ENCODE measurements at regions not wholly inside any gene's neighbourhood (a gene's known extent, or its start where the extent isn't known, plus 50 kb on each side); places are given as distances from the start of the nearest gene placed in this dataset.

DNA sequence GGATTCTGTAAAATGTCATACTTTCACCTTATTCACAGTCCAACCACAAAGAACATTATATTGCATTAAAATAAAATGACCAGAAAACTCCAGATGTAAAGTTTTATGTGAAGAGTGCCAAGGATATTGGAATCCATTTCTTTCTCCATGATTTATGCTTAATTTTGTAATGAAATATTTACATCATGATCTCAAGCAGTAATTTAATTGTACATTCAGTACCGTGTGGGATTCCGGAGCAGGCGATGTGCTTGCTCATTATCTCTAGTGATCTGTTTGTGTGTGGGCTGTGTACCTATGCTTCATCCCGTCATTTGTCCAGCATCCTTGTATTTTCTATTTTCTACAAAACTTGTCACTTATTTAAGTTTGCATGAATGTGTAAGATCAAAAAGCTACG, 415.9 kb upstream of the SLC8A1 start:
- WGBS, 2 donors: 81 to 88% methylated on average over 5 of the region's 5 CpGs
- no peak overlapping the region for H3K4me3 ChIP-seq (ENCODE audit: low read depth, poor library complexity, severe bottlenecking)
- TF ChIP-seq, protein P1, sequence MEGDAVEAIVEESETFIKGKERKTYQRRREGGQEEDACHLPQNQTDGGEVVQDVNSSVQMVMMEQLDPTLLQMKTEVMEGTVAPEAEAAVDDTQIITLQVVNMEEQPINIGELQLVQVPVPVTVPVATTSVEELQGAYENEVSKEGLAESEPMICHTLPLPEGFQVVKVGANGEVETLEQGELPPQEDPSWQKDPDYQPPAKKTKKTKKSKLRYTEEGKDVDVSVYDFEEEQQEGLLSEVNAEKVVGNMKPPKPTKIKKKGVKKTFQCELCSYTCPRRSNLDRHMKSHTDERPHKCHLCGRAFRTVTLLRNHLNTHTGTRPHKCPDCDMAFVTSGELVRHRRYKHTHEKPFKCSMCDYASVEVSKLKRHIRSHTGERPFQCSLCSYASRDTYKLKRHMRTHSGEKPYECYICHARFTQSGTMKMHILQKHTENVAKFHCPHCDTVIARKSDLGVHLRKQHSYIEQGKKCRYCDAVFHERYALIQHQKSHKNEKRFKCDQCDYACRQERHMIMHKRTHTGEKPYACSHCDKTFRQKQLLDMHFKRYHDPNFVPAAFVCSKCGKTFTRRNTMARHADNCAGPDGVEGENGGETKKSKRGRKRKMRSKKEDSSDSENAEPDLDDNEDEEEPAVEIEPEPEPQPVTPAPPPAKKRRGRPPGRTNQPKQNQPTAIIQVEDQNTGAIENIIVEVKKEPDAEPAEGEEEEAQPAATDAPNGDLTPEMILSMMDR (IDR thresholded peaks at IDR 0.05): no peak
- no peak for TF ChIP-seq POLR2A (IDR thresholded peaks at IDR 0.05)
- intact Hi-C loops (cut with DNase I; ENCODE audit: low total_unique reads): no loop called here
- DNase-seq (ENCODE audit: low spot score in 2 of 2): no peak

DNA sequence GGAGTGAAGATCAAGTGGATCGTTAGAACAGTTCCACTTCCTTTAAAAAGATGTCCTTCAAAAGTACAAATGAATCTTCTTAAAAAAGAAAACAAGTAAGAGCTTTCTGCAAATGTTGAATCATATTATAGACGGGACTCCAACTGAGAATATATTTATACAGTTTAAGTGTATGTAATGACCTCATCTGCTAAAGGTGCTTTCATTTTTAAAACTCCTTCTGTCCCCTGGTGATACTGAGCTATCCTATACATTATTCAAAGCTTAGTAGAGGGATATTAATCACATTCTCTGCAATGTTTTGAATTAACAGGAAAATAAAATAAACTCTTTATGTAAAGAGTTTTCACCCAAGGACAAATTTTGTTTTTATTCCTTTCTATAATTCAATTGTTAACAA, 420.7 kb upstream of the SLC8A1 start:
- DNase-seq (ENCODE audit: low spot score in 2 of 2): no peak
- intact Hi-C loops (cut with DNase I; ENCODE audit: low total_unique reads): no loop called here
- TF ChIP-seq POLR2A (IDR thresholded peaks at IDR 0.05): no peak
- TF ChIP-seq, protein P1 (IDR thresholded peaks at IDR 0.05): no peak
- 60 to 62% methylated on average over 2 of the region's 2 CpGs for WGBS, 2 donors
- no peak overlapping the region for H3K4me3 ChIP-seq (ENCODE audit: low read depth, poor library complexity, severe bottlenecking)

DNA sequence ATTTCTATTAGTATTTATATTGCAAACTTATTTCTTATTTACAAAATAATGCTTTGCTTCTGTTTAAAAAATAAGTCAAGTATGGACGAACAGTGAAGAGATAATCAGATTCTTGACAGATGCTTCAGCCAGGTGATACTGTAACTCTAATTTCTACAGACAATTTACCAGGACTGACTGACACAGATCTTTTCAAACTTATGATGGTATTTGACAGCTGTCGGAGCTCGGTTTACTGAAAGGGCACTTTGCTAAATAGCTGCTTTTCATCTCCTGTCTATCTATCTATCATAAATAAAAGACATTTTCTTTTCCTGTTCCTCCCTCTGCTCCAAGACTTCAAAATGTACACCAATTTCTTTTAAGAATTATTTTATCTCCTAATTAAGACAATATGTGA, 422.5 kb upstream of the SLC8A1 start:
- intact Hi-C loops (cut with DNase I; ENCODE audit: low total_unique reads): no loop called here
- 76 to 81% methylated on average over 3 of the region's 3 CpGs for WGBS, 2 donors
- no peak for DNase-seq (ENCODE audit: low spot score in 2 of 2)
- H3K4me3 ChIP-seq (ENCODE audit: low read depth, poor library complexity, severe bottlenecking): no peak overlapping the region
- TF ChIP-seq, protein P1 (IDR thresholded peaks at IDR 0.05): no peak
- TF ChIP-seq POLR2A (IDR thresholded peaks at IDR 0.05): no peak

DNA sequence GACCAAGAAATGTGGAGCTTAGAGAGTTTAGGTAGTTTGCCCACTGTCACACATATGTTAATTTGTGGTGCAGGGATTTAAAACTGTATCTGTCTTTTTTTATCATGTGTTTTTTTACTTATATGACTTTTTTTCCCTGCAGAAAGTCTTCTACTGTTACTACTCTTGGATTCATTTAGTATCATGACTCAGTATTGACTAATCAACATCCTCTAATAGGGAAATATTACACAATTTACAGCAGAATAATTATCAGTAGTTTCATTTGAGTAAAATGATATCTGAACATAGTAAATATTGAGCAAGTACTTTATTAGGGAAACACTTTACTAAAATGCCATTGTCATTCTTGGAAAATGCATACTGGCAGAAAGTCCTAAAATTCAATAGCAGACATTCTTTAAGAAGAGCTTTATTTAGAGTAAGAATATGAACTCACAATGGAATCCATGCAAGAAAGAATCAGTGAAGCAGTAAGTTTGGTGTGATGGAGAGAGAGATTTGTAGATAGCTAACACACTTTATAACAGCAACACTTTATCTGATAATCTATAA, 425.9 kb upstream of the SLC8A1 start:
- DNase-seq (ENCODE audit: low spot score in 2 of 2): no peak
- no peak overlapping the region for H3K4me3 ChIP-seq (ENCODE audit: low read depth, poor library complexity, severe bottlenecking)
- intact Hi-C loops (cut with DNase I; ENCODE audit: low total_unique reads): no loop called here
- no peak for TF ChIP-seq POLR2A (IDR thresholded peaks at IDR 0.05)
- TF ChIP-seq, protein P1 (IDR thresholded peaks at IDR 0.05): no peak

DNA sequence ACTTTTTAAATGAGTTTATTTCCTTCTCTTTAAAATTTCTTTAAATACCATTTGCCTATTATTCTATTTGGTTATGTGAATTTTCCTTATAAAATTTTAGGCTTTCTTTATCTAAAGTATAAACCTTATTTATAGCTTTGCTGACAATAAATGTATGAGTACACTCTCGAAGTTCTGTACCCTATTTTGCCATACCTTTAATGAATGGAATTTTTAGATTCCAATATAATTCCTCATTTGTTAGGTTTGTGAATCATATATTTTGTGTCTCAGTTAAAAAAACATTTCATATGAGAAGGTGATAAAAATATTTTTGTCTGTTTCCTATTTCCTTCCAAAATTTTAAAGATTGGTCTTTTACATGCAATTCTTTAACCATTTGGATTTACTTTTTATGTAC, 427.4 kb upstream of the SLC8A1 start:
- WGBS, 2 donors: 63 to 70% methylated on average over 1 of the region's 1 CpG
- TF ChIP-seq, protein P1 (IDR thresholded peaks at IDR 0.05): no peak
- no peak for TF ChIP-seq POLR2A (IDR thresholded peaks at IDR 0.05)
- DNase-seq (ENCODE audit: low spot score in 2 of 2): no peak
- no peak overlapping the region for H3K4me3 ChIP-seq (ENCODE audit: low read depth, poor library complexity, severe bottlenecking)
- intact Hi-C loops (cut with DNase I; ENCODE audit: low total_unique reads): no loop called here

DNA sequence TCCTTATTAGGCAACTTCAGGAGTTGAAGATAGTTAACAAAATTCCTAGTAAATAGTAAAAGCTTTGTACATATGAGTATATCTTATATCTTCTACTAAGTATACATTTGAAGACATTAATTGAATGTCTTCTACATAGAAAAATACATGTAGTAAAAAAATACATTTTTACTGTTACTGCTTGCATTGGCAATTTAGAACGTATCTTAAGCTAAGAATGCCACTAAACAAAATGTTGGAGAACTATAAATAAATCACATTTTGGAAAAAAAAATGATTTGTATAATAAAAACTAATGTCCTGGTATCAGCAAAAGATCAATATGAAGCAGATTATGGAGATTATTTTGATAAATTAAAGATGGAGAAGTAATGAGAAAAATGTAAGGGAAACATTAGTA, 434.2 kb upstream of the SLC8A1 start:
- no peak for TF ChIP-seq POLR2A (IDR thresholded peaks at IDR 0.05)
- TF ChIP-seq, protein P1 (IDR thresholded peaks at IDR 0.05): no peak
- H3K4me3 ChIP-seq (ENCODE audit: low read depth, poor library complexity, severe bottlenecking): no peak overlapping the region
- intact Hi-C loops (cut with DNase I; ENCODE audit: low total_unique reads): no loop called here
- no peak for DNase-seq (ENCODE audit: low spot score in 2 of 2)
- WGBS, 2 donors: 71% methylated on average over 1 of the region's 1 CpG
